K562 (cell line): ENCODE measurements at regions not wholly inside any gene's neighbourhood (a gene's known extent, or its start where the extent isn't known, plus 50 kb on each side); places are given as distances from the start of the nearest gene placed in this dataset.

Experiments used
- HDAC2 ChIP-seq: fragments of 450-650 bp; IDR thresholded peaks from 2 replicates; pipeline ENCODE4 v1.6.1; 2016; ENCODE audit warnings: mild to moderate bottlenecking
- HOXB6 ChIP-seq: fragments of 250-450 bp; sonication (Bioruptor Pico); IDR thresholded peaks from 2 replicates; pipeline ENCODE4 v1.5.1; 2022; ENCODE audit warnings: mild to moderate bottlenecking, borderline replicate concordance
- MGA ChIP-seq: fragments of 450-650 bp; IDR thresholded peaks from 2 replicates; pipeline ENCODE4 v1.6.1; 2016; ENCODE audit warnings: mild to moderate bottlenecking, moderate library complexity

GRCh38 chr3:68090571-68090970 lies 436.2 kb upstream of the SUCLG2 start (continued):
- TF ChIP-seq MGA (no peak), HOXB6 (CRISPR knock-in tag) (no peak), HDAC2 (no peak)
- TF ChIP-seq, all 486 proteins: peak for 0
